Mesenteric fat pad (tissue), 1 donor: ENCODE measurements at regions not wholly inside any gene's neighbourhood (a gene's known extent, or its start where the extent isn't known, plus 50 kb on each side); places are given as distances from the start of the nearest gene placed in this dataset.
"Not testable (repeated sequence)": the region's sequence is repeated elsewhere in the genome, so short reads cannot be mapped to it uniquely, and the experiment has no call there.

Experiments used
- DNase-seq: peaks from one replicate; pipeline ENCODE4 v3.0.0-alpha.2; 2020; ENCODE audit warnings: low spot score
- donor health status: DM: yes; HTN: yes; CAD: no.

DNA sequence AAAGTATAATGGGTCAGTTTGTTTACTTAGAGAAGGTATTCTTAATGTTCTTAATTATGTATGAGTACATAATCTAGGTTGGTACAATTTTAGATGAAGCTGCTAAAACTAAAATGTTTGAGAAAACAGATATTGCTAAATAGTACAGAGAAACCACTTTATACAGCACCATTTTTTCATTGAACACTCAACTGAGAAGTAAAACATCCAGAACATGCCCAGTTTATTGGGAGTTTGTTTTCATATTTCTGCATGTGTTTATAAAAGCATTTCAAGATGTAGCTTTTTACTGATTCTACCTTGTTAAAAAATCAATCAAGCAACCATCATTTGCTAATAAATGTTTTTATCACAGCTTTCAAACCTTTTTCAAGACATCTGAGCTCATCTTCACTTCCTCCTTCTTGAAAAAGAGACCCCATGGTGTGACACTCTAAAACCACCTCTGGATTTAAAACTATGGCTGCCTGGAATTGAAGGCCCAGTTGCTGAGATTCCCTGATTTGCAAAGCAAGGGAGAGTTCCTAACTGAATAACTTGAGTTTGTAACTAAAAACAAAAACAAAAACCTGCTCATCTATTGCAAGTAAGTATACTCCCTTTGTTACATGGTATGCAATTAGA lies 585.9 kb downstream of the ZEB2 start:
- DNase-seq: no peak

GRCh38 chr2:143930891-143931290 lies 589.0 kb downstream of the ZEB2 start:
- DNase-seq: no peak

DNA sequence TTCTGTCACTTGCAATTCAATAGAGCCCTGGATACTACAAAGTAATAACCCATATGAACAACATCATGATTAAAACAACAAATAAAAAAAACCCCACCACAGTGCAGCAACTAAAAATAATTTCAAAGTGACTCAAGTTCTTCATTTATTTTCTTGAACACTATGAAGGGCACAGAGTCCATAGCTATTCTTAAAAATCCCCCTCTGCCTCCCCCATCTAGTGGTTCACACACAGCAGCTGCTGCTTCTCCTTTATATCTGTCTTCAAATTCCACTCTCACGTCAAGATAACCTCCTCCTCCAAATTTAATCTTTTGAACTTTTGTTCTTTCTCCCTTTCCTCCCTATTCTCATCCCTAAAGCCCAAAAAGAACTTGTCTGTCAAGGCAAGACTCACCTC lies 591.3 kb downstream of the ZEB2 start:
- no peak for DNase-seq

DNA sequence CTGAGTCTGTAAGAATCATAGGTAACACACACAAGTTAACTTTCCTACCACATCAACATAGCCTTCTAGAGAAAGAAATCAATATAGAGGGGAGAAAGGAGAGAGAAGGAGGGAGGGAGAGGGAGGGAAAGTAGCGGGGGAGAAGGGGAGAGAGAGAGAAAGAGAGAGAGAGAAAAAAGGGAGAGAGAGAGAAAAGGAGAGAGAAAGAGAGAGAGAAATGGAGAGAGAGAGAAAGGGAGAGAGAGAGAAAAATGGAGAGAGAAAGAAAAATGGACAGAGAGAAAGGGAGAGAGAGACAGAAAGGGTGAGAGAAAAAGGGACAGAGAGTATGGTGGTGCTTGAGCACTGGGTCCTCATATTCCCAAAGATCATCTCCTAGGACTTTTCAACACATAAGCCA lies 591.7 kb downstream of the ZEB2 start:
- DNase-seq: no peak

GRCh38 chr2:143926736-143927135 lies 593.2 kb downstream of the ZEB2 start:
- no peak for DNase-seq

- DNase-seq: not testable (repeated sequence)
Observed at GRCh38 chr2:143922261-143922830, 597.6 kb downstream of the ZEB2 start.

- no peak for DNase-seq
Observed at GRCh38 chr2:143918465-143918989, 601.4 kb downstream of the ZEB2 start.

DNA sequence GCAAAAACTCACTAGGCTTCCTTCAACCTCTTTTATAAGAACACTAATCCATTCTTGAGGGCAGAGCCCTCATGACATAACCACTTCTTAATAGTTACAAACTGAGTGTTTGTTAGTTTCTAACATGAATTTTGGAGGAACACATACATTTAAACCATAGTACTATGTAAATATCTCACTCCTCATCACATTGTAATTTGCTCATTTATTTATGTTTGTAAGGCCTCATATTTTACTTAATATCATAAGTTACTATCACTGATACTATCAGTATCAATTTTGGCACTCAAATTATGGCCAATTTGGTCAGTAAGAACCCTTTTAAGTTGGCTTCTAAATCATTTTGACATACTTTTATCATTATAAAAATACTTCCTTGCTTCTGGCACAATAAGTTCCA lies 603.1 kb downstream of the ZEB2 start:
- DNase-seq: no peak

GRCh38 chr2:143909577-143910353 lies 610.2 kb downstream of the ZEB2 start:
- no peak for DNase-seq

- no peak for DNase-seq
Observed at GRCh38 chr2:143908843-143909242, 611.1 kb downstream of the ZEB2 start.

- DNase-seq: no peak
Observed at GRCh38 chr2:143907801-143908200, 612.1 kb downstream of the ZEB2 start.

DNA sequence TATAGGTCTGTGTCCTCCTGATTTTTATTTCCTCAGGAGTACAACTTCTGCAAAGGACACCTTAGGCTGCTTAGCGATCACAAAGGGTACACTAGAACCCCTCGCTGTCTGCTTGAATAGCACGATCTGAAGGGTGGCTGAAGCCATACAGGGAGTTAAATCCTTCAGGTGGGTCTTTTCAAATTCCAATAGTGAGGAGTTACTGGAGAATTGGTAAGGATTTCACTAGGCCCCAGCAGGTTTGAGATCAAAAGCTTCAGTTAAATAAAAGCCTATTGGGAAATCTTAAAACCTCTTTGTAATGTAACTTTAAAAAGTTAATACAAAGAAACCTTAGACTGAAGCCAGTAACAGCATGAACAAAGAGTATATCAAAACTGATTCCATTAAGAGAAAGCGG lies 613.1 kb downstream of the ZEB2 start:
- DNase-seq: no peak

DNA sequence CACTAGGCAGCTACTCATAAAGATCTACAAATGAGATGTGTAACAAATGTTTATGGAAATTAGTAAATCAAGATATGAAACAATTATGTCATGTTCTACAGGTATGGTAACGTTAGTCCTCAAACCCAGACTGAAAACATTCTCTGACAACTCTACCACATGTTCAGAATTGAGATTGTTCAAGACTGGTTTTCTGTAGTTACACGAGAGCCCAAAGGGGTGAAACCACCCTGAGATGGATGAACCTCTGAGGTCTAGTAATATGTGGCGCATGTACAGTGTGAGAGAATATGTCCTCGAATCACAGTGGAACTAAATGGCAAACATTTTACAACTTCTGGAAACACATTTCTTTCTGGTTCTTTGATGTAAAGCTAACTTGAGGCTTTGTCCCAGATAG lies 614.3 kb downstream of the ZEB2 start:
- DNase-seq: no peak

- no peak for DNase-seq
Observed at GRCh38 chr2:143903172-143903856, 616.6 kb downstream of the ZEB2 start.

DNA sequence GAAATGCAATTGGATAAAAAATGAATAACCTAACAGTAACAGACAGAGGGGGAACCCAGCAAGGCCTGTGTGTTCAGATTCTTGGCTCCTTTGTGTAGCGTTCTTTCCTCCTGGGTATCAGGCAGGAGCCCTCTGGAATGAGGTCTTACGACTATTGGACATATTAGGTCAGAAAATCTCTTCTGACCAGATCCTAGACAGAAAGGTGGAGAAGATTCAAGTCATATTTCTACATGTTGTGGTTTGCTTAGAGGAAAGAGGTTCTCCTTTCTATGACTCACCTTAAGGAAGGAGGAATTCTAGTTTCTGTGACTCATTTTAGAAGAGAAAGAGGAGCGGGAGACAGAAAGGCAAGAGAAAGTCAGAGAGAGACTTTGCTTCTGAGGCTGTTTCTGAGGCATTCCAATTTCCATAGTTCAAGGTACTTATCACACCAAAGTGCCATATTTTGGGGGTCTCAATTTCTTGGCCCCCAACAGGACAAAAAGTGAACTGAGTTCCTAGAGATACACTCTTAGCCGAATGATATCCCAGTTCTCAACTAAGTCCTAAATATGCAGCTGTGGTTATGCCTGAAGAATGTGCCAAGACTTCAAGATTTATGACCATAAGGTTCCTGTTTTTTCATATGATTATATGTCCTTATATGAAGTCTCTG lies 618.6 kb downstream of the ZEB2 start:
- no peak for DNase-seq

GRCh38 chr2:143899987-143900386 lies 619.9 kb downstream of the ZEB2 start:
- DNase-seq: no peak

GRCh38 chr2:143893371-143893770 lies 626.5 kb downstream of the ZEB2 start:
- DNase-seq: no peak

DNA sequence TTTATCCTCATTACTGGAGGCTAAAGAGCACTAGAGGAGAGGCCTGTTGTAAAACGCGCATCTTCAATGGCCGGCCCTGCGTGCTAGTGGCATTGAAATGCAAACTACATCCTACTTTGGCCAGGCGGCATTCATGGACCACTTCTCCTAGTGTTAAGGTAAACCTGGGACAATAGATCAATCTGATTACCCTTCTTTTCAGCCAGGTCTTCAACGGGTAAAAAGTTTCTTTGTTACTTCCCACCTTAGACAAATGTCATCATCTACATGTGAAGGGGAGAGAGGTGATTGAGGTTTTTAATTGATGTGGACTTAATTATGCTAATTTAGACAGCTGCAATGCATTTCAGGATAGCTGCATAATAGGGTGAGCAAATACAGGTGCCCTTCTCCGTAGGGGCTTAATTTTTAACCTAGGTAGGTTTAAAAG lies 628.0 kb downstream of the ZEB2 start:
- no peak for DNase-seq

DNA sequence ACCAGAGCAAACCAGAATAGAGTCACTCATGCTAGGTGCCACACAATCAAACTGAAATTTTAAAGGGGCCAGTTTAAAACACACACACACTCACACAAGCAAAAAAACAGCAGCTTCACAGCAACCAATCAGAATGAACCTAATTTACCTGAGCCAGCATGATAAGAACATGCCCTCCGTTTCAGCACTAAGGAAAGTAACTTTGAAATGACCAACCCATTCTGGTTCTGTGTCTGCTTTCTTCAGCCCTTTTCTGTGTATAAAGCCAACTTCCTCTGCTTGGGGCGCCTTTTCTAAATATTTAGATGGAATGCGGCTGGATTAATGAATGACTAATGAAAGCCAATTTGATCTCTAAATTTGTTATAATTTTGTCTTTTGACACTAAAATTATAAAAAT lies 629.1 kb downstream of the ZEB2 start:
- no peak for DNase-seq

DNA sequence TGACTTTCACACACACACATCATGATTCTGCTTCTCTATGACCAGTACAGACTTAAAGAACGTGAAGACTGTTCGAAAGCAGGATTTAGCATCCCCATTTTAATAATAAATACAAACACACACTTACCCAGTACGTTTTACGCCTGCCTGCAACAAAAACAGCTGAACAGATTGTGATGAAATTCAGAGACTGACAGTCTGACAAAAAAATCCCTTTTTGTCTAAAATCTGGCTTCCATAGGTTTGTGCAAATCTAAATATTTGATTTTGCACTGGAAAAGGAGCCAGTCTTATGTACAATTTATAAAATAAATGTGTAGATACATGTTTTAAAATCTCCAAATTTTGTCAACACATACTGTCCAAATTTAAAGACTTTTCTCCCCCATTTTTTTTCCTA lies 630.7 kb downstream of the ZEB2 start:
- DNase-seq: no peak

DNA sequence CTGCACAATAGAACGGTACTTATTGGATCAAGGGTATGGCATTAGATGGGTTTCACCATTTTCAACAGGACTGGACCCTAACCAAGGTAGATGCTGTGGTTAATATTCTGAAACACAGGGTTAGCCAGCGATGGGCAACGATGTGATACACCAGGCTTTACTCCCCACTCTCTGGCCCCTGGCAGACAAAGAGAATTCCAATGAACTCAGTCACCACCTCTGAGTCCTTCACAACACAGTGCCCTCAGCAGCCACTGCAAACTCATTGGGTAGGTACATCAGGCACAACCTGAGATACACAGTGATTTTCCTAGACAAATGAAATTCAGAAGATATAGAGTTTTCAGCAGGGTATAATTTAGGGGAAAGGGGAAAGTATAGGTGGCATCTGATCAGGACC lies 634.5 kb downstream of the ZEB2 start:
- no peak for DNase-seq
